ENCODE measurements at regions not wholly inside any gene's neighbourhood (a gene's known extent, or its start where the extent isn't known, plus 50 kb on each side); places are given as distances from the start of the nearest gene placed in this dataset.

- no peak for DNase-seq
- Mint-ChIP-seq H3K4me1 (ENCODE audit: low read depth, unreplicated experiment) (peaks cover 22% of the 10 kb centered on the region), H3K4me3 (ENCODE audit: unreplicated experiment) (no peak overlapping the region), H3K9me3 (ENCODE audit: unreplicated experiment) (no peaks in the 10 kb centered on the region), H3K27me3 (ENCODE audit: unreplicated experiment) (peaks cover 1% of the 10 kb centered on the region), H3K27ac (ENCODE audit: unreplicated experiment) (no peak overlapping the region), H3K36me3 (ENCODE audit: unreplicated experiment) (no peaks in the 10 kb centered on the region)
- TF ChIP-seq CTCF (IDR thresholded peaks at IDR 0.05; ENCODE audit: partially characterized antibody, unreplicated experiment): no peak
Measured at GRCh38 chr2:155844461-155844860, 488.1 kb downstream of the NR4A2 start.

- Mint-ChIP-seq H3K9me3 (ENCODE audit: unreplicated experiment) (no peaks in the 10 kb centered on the region), H3K27ac (ENCODE audit: unreplicated experiment) (no peak overlapping the region), H3K27me3 (ENCODE audit: unreplicated experiment) (peaks cover 1% of the 10 kb centered on the region), H3K4me3 (ENCODE audit: unreplicated experiment) (no peak overlapping the region), H3K36me3 (ENCODE audit: unreplicated experiment) (no peaks in the 10 kb centered on the region), H3K4me1 (ENCODE audit: low read depth, unreplicated experiment) (peaks cover 30% of the 10 kb centered on the region)
- TF ChIP-seq CTCF (IDR thresholded peaks at IDR 0.05; ENCODE audit: partially characterized antibody, unreplicated experiment): no peak
- DNase-seq: no peak
Measured at GRCh38 chr2:155842103-155842502, 490.4 kb downstream of the NR4A2 start.

GRCh38 chr2:155841442-155841841 lies 491.1 kb downstream of the NR4A2 start:
- no peaks in the 10 kb centered on the region for H3K36me3 Mint-ChIP-seq (ENCODE audit: unreplicated experiment)
- H3K27ac Mint-ChIP-seq (ENCODE audit: unreplicated experiment): no peak overlapping the region
- DNase-seq: no peak
- no peak overlapping the region for H3K4me3 Mint-ChIP-seq (ENCODE audit: unreplicated experiment)
- H3K9me3 Mint-ChIP-seq (ENCODE audit: unreplicated experiment): no peaks in the 10 kb centered on the region
- TF ChIP-seq CTCF (IDR thresholded peaks at IDR 0.05; ENCODE audit: partially characterized antibody, unreplicated experiment): no peak
- peaks cover 1% of the 10 kb centered on the region for H3K27me3 Mint-ChIP-seq (ENCODE audit: unreplicated experiment)
- peaks cover 30% of the 10 kb centered on the region for H3K4me1 Mint-ChIP-seq (ENCODE audit: low read depth, unreplicated experiment)

GRCh38 chr2:155840661-155841060 lies 491.9 kb downstream of the NR4A2 start:
- DNase-seq: no peak
- no peaks in the 10 kb centered on the region for H3K36me3 Mint-ChIP-seq (ENCODE audit: unreplicated experiment)

GRCh38 chr2:155839991-155840390 lies 492.5 kb downstream of the NR4A2 start:
- H3K9me3 Mint-ChIP-seq (ENCODE audit: unreplicated experiment): no peaks in the 10 kb centered on the region
- H3K4me1 Mint-ChIP-seq (ENCODE audit: low read depth, unreplicated experiment): peaks cover 30% of the 10 kb centered on the region
- no peaks in the 10 kb centered on the region for H3K36me3 Mint-ChIP-seq (ENCODE audit: unreplicated experiment)
- H3K27ac Mint-ChIP-seq (ENCODE audit: unreplicated experiment): no peak overlapping the region
- no peak for TF ChIP-seq CTCF (IDR thresholded peaks at IDR 0.05; ENCODE audit: partially characterized antibody, unreplicated experiment)
- no peak for DNase-seq
- H3K4me3 Mint-ChIP-seq (ENCODE audit: unreplicated experiment): no peak overlapping the region
- H3K27me3 Mint-ChIP-seq (ENCODE audit: unreplicated experiment): peaks cover under 1% of the 10 kb centered on the region

More at GRCh38 chr2:155840661-155841060, 491.9 kb downstream of the NR4A2 start:
- TF ChIP-seq CTCF (IDR thresholded peaks at IDR 0.05; ENCODE audit: partially characterized antibody, unreplicated experiment): no peak
- peaks cover 30% of the 10 kb centered on the region for H3K4me1 Mint-ChIP-seq (ENCODE audit: low read depth, unreplicated experiment)
- no peak overlapping the region for H3K27ac Mint-ChIP-seq (ENCODE audit: unreplicated experiment)
- peaks cover 1% of the 10 kb centered on the region for H3K27me3 Mint-ChIP-seq (ENCODE audit: unreplicated experiment)
- H3K4me3 Mint-ChIP-seq (ENCODE audit: unreplicated experiment): no peak overlapping the region
- H3K9me3 Mint-ChIP-seq (ENCODE audit: unreplicated experiment): no peaks in the 10 kb centered on the region

Data from glutamatergic neuron (in vitro differentiated cells).